ENCODE measurements at regions not wholly inside any gene's neighbourhood (a gene's known extent, or its start where the extent isn't known, plus 50 kb on each side); places are given as distances from the start of the nearest gene placed in this dataset.

DNA sequence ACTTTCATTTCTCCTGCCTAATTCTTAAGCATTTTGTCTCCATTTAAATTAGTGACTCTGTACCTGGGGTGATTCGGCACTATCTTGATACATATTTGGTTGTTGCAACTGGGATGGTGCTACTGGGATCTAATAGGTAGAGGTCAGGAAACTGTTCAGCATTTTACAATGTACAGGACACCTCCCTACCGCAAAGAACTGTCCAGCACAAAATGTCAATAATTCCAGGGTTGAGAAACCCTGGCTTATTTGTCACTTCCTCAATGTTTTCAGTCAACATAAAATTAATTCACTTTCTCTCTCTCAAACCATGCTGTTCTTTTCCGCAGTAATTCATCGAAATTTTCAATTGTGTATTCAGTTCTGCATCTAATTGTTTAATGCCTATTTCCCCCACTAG is 151.4 kb upstream of the CALCR start:
- TF ChIP-seq, protein P1, sequence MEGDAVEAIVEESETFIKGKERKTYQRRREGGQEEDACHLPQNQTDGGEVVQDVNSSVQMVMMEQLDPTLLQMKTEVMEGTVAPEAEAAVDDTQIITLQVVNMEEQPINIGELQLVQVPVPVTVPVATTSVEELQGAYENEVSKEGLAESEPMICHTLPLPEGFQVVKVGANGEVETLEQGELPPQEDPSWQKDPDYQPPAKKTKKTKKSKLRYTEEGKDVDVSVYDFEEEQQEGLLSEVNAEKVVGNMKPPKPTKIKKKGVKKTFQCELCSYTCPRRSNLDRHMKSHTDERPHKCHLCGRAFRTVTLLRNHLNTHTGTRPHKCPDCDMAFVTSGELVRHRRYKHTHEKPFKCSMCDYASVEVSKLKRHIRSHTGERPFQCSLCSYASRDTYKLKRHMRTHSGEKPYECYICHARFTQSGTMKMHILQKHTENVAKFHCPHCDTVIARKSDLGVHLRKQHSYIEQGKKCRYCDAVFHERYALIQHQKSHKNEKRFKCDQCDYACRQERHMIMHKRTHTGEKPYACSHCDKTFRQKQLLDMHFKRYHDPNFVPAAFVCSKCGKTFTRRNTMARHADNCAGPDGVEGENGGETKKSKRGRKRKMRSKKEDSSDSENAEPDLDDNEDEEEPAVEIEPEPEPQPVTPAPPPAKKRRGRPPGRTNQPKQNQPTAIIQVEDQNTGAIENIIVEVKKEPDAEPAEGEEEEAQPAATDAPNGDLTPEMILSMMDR (IDR thresholded peaks at IDR 0.05): no peak
- no peak for TF ChIP-seq POLR2A (IDR thresholded peaks at IDR 0.05)
